WTC11 (cell line): ENCODE measurements at regions not wholly inside any gene's neighbourhood (a gene's known extent, or its start where the extent isn't known, plus 50 kb on each side); places are given as distances from the start of the nearest gene placed in this dataset.

ENCODE experiments used
- ATAC-seq: fragments of 200-7000 bp; cut with Tn5 transposase; 2 replicates; pipeline ENCODE4 v1.10.0; 2021; ENCODE audit warnings: mild to moderate bottlenecking, moderate library complexity
- CTCF ChIA-PET: fragments of 300-600 bp; sonication (Branson Sonifier 250); formaldehyde crosslinking; loops from one replicate; lab custom pipeline; 2021; ENCODE audit warnings: antibody characterized with exemption; lab: Charles Lee
- POLR2A ChIA-PET: fragments of 350-600 bp; sonication (Branson Sonifier 250); formaldehyde crosslinking; loops from one replicate; lab custom pipeline; 2021; ENCODE audit warnings: antibody characterized with exemption; lab: Charles Lee
- DNase-seq: peaks from one replicate; pipeline ENCODE4 v3.0.0; 2021; ENCODE audit warnings: low spot score
- H3K27ac Mint-ChIP-seq: 2 replicates; pipeline ENCODE4 v1.8.0; 2021; ENCODE audit warnings: mixed read lengths
- H3K27me3 Mint-ChIP-seq: 2 replicates; pipeline ENCODE4 v1.8.0; 2021; ENCODE audit warnings: low read depth, mild to moderate bottlenecking, moderate library complexity, mixed read lengths
- H3K36me3 Mint-ChIP-seq: 2 replicates; pipeline ENCODE4 v1.8.0; 2021; ENCODE audit warnings: mixed read lengths
- H3K4me1 Mint-ChIP-seq: 2 replicates; pipeline ENCODE4 v1.8.0; 2022; ENCODE audit warnings: mixed read lengths
- H3K4me3 Mint-ChIP-seq: 2 replicates; pipeline ENCODE4 v1.8.0; 2021; ENCODE audit warnings: mild to moderate bottlenecking, moderate library complexity, mixed read lengths
- H3K9me3 Mint-ChIP-seq: 2 replicates; pipeline ENCODE4 v1.8.0; 2021; ENCODE audit warnings: mixed read lengths
- ATF1 ChIP-seq: sonication (generic); formaldehyde crosslinking; IDR thresholded peaks from 2 replicates; pipeline ENCODE4 v1.8.1; 2023; ENCODE audit warnings: mild to moderate bottlenecking, moderate library complexity, missing genetic modification reagents
- ATF6 ChIP-seq: sonication (generic); formaldehyde crosslinking; IDR thresholded peaks from 2 replicates; pipeline ENCODE4 v1.8.1; 2023; ENCODE audit warnings: mild to moderate bottlenecking, missing genetic modification reagents
- CBFB ChIP-seq: sonication (generic); formaldehyde crosslinking; IDR thresholded peaks from 2 replicates; pipeline ENCODE4 v1.8.1; 2022; ENCODE audit warnings: mild to moderate bottlenecking, low read depth, missing genetic modification reagents
- ELF4 ChIP-seq: sonication (generic); formaldehyde crosslinking; IDR thresholded peaks from 2 replicates; pipeline ENCODE4 v1.8.1; 2022; ENCODE audit warnings: low read depth, mild to moderate bottlenecking, moderate library complexity, missing genetic modification reagents
- FOXP1 ChIP-seq: sonication (generic); formaldehyde crosslinking; IDR thresholded peaks from 2 replicates; pipeline ENCODE4 v1.8.0; 2022; ENCODE audit warnings: missing genetic modification reagents, mild to moderate bottlenecking, moderate library complexity, borderline replicate concordance
- GABPB1 ChIP-seq: sonication (generic); formaldehyde crosslinking; IDR thresholded peaks from 2 replicates; pipeline ENCODE4 v1.8.1; 2023; ENCODE audit warnings: mild to moderate bottlenecking, missing genetic modification reagents
- GTF2I ChIP-seq: fragments of 250-450 bp; sonication (Bioruptor Pico); conservative IDR thresholded peaks from 2 replicates; pipeline ENCODE4 v1.4.0; 2021; ENCODE audit warnings: mild to moderate bottlenecking
- JAZF1 ChIP-seq: fragments of 250-450 bp; sonication (Bioruptor Pico); IDR thresholded peaks from 2 replicates; pipeline ENCODE4 v1.9.0; 2021; ENCODE audit warnings: moderate library complexity, mild to moderate bottlenecking, inconsistent platforms
- MLX ChIP-seq: sonication (generic); formaldehyde crosslinking; IDR thresholded peaks from 2 replicates; pipeline ENCODE4 v1.8.1; 2023; ENCODE audit warnings: mild to moderate bottlenecking, missing genetic modification reagents, moderate library complexity
- MXD4 ChIP-seq: fragments of 250-450 bp; sonication (Bioruptor Pico); IDR thresholded peaks from 2 replicates; pipeline ENCODE4 v1.8.0; 2021; ENCODE audit warnings: mild to moderate bottlenecking, moderate library complexity, borderline replicate concordance
- MYBL2 ChIP-seq: sonication (generic); formaldehyde crosslinking; IDR thresholded peaks from 2 replicates; pipeline ENCODE4 v1.8.1; 2023; ENCODE audit warnings: mild to moderate bottlenecking, moderate library complexity, missing genetic modification reagents
- NR2C2 ChIP-seq: sonication (generic); formaldehyde crosslinking; IDR thresholded peaks from 2 replicates; pipeline ENCODE4 v1.8.0; 2022; ENCODE audit warnings: mild to moderate bottlenecking, missing genetic modification reagents
- PRDM15 ChIP-seq: sonication (generic); formaldehyde crosslinking; IDR thresholded peaks from 2 replicates; pipeline ENCODE4 v1.8.0; 2022; ENCODE audit warnings: missing genetic modification reagents
- SP1 ChIP-seq: sonication (generic); formaldehyde crosslinking; conservative IDR thresholded peaks from 2 replicates; pipeline ENCODE4 v1.8.1; 2022; ENCODE audit warnings: missing genetic modification reagents
- TEAD1 ChIP-seq: sonication (generic); formaldehyde crosslinking; IDR thresholded peaks from 2 replicates; pipeline ENCODE4 v1.8.0; 2022; ENCODE audit warnings: mild to moderate bottlenecking, missing genetic modification reagents
- TP53 ChIP-seq: sonication (generic); formaldehyde crosslinking; IDR thresholded peaks from 2 replicates; pipeline ENCODE4 v1.8.1; 2023; ENCODE audit warnings: mild to moderate bottlenecking, missing genetic modification reagents
- USF2 ChIP-seq: sonication (generic); formaldehyde crosslinking; IDR thresholded peaks from 2 replicates; pipeline ENCODE4 v1.8.1; 2023; ENCODE audit warnings: mild to moderate bottlenecking, missing genetic modification reagents, moderate library complexity
- ZBTB43 ChIP-seq: sonication (generic); formaldehyde crosslinking; IDR thresholded peaks from 2 replicates; pipeline ENCODE4 v1.8.1; 2023; ENCODE audit warnings: mild to moderate bottlenecking, missing genetic modification reagents
- ZNF138 ChIP-seq: sonication (generic); formaldehyde crosslinking; conservative IDR thresholded peaks from 2 replicates; pipeline ENCODE4 v1.8.1; 2022; ENCODE audit warnings: mild to moderate bottlenecking, moderate library complexity, missing genetic modification reagents
- ZNF232 ChIP-seq: sonication (generic); formaldehyde crosslinking; IDR thresholded peaks from 2 replicates; pipeline ENCODE4 v1.8.0; 2022; ENCODE audit warnings: mild to moderate bottlenecking, missing genetic modification reagents
- ZNF263 ChIP-seq: sonication (generic); formaldehyde crosslinking; IDR thresholded peaks from 2 replicates; pipeline ENCODE4 v1.8.1; 2022; ENCODE audit warnings: low read depth, mild to moderate bottlenecking, moderate library complexity, missing genetic modification reagents
- ZNF416 ChIP-seq: fragments of 250-450 bp; sonication (Bioruptor Pico); IDR thresholded peaks from 2 replicates; pipeline ENCODE4 v1.9.0; 2021; ENCODE audit warnings: mild to moderate bottlenecking, inconsistent platforms
- ZNF423 ChIP-seq: fragments of 250-450 bp; sonication (Bioruptor Pico); IDR thresholded peaks from 2 replicates; pipeline ENCODE4 v2.1.2; 2022; ENCODE audit warnings: mild to moderate bottlenecking, moderate library complexity
- ZNF671 ChIP-seq: fragments of 250-450 bp; sonication (Bioruptor Pico); IDR thresholded peaks from 2 replicates; pipeline ENCODE4 v1.8.0; 2021; ENCODE audit warnings: mild to moderate bottlenecking
- ZSCAN18 ChIP-seq: fragments of 250-450 bp; sonication (Bioruptor Pico); IDR thresholded peaks from 2 replicates; pipeline ENCODE4 v2.1.2; 2022; ENCODE audit warnings: mild to moderate bottlenecking, moderate library complexity

GRCh38 chr11:92728628-92729027 is 240.8 kb upstream of the MTNR1B start (continued):
- TF ChIP-seq PRDM15 (CRISPR knock-in tag) = no peak
- no peak for TF ChIP-seq ZBTB43
- no peak for TF ChIP-seq ZNF416 (CRISPR knock-in tag)
- no peak for TF ChIP-seq ELF4 (CRISPR knock-in tag)
- no peak for TF ChIP-seq ATF6 (CRISPR knock-in tag)
- no peak for TF ChIP-seq ZNF232 (CRISPR knock-in tag)

GRCh38 chr11:92735039-92735438 is 234.4 kb upstream of the MTNR1B start:
- H3K4me3 Mint-ChIP-seq = no peak overlapping the region

More at GRCh38 chr11:92735039-92735438, 234.4 kb upstream of the MTNR1B start:
- ChIA-PET CTCF (no interaction called here), POLR2A (no interaction called here)
- Mint-ChIP-seq H3K9me3 (no peaks in the 10 kb centered on the region), H3K27me3 (no peaks in the 10 kb centered on the region), H3K36me3 (no peaks in the 10 kb centered on the region), H3K4me1 (no peaks in the 10 kb centered on the region), H3K27ac (no peak overlapping the region)
- no peak for DNase-seq
- peak; percentile 56 for ATAC-seq
- TF ChIP-seq ZNF263 (no peak), JAZF1 (no peak), MXD4 (CRISPR knock-in tag) (no peak), MYBL2 (CRISPR knock-in tag) (no peak), ATF6 (CRISPR knock-in tag) (no peak), ZNF423 (no peak), MLX (CRISPR knock-in tag) (no peak), NR2C2 (CRISPR knock-in tag) (no peak), ZNF671 (no peak), GABPB1 (no peak), CBFB (CRISPR knock-in tag) (no peak), ZSCAN18 (CRISPR knock-in tag) (no peak), USF2 (no peak), ATF1 (CRISPR knock-in tag) (no peak), ZNF138 (CRISPR knock-in tag) (no peak), SP1 (no peak), GTF2I (CRISPR knock-in tag) (no peak), FOXP1 (CRISPR knock-in tag) (no peak), TP53 (CRISPR knock-in tag) (no peak), TEAD1 (CRISPR knock-in tag) (no peak)
